NCI-H82 treated with DMSO at 0.1 percent for 48 hours (cell line): ENCODE measurements at regions not wholly inside any gene's neighbourhood (a gene's known extent, or its start where the extent isn't known, plus 50 kb on each side); places are given as distances from the start of the nearest gene placed in this dataset.
"Not testable (repeated sequence)": the region's sequence is repeated elsewhere in the genome, so short reads cannot be mapped to it uniquely, and the experiment has no call there.

Experiments used
- DNase-seq: peaks from one replicate; lab custom pipeline; 2025; ENCODE audit not compliant: unreplicated experiment; lab: John Stamatoyannopoulos, UW

DNA sequence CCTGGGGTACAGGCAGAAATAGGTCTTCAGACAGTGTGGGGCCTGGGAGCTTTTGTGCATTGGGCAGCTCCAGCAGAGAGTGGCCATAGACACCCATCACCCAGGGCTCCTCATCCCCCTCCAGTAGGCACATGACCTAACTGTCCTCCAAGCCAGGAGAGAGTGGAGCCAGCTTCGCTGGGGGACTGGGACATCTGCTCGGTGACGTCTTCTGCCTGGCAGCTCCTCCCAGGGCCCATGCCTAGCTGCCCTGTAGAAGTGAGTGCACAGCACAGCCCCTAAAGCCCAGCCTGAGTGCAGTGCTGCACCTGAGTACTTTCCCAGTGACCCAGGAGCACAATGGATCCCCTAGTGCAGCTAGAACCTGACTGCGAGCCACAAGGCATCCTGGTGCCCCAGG lies 279.7 kb upstream of the SLC7A11 start:
- DNase-seq, result no peak

DNA sequence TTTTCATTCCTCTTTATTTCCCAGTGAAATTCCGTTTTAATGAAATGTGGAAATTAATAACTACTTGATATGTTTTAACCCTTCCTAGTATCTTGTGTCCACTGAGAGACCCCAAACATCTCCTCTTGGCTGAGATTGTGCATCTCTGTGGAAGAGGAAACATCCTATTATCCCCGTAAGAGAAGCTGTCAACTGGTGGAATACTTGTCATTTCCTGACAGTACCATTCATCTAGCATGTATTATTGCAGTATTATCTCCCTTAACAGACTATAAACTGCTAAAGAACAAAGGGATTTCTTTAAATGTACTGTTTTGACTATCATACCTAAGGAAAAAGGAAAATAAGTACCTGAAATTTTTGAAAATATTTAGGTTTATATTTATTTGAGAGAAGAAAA lies 277.3 kb upstream of the SLC7A11 start:
- no peak for DNase-seq

DNA sequence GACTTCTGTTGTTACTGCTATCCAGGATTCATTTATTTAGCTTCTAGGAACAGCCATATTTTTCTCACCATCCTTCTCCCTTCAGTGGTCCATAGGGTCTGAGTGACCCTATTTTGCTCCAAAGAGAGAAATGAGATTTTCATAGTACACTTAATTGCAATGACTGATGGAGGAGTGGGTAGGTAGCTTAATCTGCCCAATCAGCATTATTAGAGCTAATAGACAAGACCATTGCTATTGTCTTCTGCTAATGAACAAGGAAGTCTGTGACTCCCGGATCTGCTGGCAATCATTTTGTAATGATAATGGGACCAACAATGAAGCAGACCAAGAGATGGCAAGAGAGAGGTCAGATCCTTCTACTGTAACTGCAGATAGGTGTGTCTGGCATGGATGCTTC lies 271.4 kb upstream of the SLC7A11 start:
- DNase-seq, result no peak

DNA sequence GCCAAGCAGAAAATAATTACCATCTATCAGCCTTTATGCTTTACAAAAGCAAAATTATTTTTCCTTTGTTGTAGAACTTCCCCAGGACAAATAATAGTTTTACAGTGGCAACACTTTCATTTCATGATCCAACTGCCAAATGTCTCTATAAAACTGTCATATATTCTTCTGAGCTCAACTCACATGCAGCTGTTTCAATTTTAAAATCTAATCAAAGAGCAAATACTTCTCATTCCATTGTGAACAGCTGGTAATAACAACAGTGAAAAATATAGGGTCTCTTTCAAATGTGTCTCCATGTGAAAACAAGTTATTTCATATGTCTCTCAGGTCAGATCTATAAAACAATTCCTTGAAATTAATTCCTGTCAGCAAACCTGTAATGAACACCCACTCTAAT lies 270.6 kb upstream of the SLC7A11 start:
- DNase-seq, result no peak

DNA sequence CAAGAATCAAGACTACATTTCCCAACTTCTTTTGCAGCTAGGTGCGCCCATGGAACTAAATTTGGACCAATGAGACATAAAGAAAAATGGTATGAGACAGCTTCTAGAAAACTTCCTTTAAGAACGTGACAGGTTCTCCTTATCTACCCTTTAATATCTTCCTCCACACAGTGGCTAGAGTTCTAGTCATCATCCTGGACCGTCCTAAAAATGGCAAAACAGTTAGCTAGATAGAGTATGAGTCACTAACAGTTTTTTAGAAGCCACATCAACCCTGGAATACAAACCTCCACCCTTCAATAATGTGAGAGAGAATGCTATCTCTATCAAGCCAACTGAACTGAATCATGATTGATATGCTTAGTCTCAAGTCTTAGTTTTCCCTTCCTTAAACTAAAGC lies 267.9 kb upstream of the SLC7A11 start:
- DNase-seq, result no peak

DNA sequence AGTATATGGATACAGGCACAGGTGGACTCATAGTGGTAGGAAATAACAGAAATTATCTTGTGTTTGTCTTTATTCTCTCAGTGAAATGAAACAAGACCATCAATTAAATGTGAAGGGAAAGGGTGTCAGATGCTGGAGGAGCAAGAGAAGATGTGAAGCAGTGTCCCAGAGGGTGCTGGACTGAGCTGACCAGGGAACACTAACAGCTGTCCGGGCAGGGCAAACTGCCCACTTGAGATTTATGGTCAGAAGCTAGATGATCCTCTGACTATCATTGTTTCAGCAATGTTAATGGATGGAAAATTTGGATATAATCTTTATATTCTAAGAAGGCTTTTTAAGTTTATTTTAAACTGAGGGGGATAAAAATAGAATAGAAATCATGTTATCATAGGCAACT lies 267.2 kb upstream of the SLC7A11 start:
- DNase-seq, result no peak

DNA sequence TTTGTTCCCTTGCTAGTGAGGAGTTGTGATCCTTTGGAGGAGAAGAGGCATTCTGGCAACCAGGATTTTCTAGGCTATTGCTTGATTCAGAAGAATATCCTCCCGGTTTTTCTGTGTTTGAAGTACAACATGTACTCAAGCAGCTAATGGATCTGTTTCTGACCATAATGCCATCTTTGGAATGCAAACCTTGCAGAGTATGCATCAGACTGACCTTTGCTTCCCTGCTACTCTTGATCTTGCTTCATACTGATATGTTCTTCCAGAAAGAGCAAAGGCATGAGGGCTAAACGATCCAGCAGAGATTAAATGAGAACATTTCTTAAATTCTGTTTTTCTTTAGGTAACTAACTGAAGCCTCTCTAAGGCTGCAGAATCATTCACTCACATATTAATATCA lies 265.4 kb upstream of the SLC7A11 start:
- DNase-seq, result no peak

- DNase-seq, result no peak
Measured at GRCh38 chr4:138501614-138502013, 259.5 kb upstream of the SLC7A11 start.

- no peak for DNase-seq
Measured at GRCh38 chr4:138500869-138501268, 258.7 kb upstream of the SLC7A11 start.

DNA sequence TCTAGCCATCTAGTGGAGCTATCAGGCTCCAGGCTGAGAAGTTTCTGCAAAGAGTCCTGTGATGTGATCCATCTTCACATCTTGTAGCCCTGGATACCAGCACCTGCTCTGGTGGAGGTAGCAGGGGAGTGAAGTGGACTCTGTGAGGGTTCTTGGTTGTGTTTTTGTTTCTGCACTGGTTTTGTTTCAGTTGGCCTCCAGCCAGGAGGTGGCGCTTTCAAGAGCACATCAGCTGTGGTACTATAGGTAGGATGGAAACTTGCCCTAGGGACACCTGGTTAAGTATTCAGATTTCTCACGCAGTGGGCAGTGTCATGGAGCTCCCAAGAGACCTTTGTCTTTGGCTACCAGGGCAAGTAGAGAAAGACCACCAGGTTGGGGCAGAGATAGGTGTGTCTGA lies 257.5 kb upstream of the SLC7A11 start:
- DNase-seq, result no peak

GRCh38 chr4:138494931-138495330 lies 252.8 kb upstream of the SLC7A11 start:
- peak; percentile 13 for DNase-seq

- DNase-seq, result peak; percentile 38
Measured at GRCh38 chr4:138494116-138494515, 252.0 kb upstream of the SLC7A11 start.

GRCh38 chr4:138492176-138492575 lies 250.0 kb upstream of the SLC7A11 start:
- DNase-seq, result no peak

GRCh38 chr4:138488533-138488932 lies 246.4 kb upstream of the SLC7A11 start:
- no peak for DNase-seq

DNA sequence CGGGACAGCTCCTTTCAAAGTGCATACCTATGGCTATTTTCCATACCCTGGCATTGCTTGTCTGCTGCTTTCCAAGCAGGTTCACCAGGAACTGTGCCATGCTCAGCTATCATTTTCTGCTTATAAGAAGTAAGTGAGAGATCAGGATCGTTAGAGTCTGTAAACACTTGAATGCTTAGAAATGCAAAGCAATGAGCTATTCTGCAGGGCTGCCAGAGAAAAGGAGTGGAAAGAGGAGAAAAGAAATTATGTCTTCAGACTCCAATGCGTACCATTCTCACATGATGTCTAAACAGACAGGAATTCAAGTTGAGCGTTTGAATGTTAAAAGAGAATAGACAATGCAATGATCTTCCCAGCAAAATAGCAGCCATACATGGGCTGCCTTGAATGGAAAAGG lies 245.5 kb upstream of the SLC7A11 start:
- no peak for DNase-seq

DNA sequence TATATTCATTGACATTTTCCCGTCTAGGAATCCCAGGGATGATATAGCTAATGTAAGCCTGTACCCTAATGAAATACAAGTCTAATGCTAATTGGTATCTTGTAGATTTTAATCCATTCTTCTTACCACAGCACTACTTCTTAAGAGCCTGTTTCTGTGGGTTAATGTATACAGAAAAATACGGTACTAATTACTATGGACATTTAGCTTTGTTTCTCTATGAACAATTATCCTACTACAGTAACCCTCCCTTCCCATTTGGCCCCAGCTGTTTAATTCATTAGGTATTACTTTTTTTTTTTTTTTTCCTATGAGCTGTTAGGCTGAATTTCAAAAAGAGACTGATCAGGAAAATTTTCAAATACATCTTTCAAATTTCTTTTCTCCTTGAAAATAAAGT lies 245.1 kb upstream of the SLC7A11 start:
- no peak for DNase-seq

DNA sequence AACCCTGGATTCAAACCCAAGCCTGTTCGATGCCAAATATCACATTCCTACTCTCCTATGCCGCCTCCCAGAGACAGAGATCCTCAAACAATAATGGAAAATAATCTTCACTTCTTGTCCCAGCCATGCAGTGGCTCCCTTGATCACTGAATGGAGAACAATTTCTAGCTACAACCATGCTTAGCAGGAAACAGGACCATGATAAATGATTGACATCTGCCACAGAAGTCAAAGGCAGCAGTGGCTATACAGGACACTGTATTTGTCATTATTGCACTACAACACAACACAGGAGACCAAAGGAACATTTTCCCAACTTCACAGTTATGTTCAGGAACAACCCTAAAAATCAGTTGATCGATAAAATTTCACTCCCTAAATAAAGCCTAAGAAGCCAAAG lies 243.3 kb upstream of the SLC7A11 start:
- no peak for DNase-seq

DNA sequence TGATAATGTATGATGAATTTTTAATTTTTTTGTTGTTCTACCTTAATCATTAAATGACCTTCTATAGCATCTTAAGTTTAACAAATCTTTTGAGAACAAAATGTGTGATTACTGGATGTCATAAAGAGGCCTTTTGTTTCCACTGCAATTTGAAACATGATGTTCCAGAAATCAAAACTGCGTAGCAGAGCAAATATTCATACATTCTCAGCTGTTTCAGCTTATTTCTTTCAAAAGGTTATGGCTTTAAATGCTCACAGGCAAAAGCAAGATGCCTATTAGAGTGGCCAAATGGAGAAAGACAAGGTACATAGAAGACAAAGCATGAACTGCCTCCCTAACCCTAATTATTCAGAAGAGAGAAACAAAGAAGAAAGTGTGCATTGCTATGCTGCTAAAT lies 233.0 kb upstream of the SLC7A11 start:
- DNase-seq, result no peak

GRCh38 chr4:138473339-138473738 lies 231.2 kb upstream of the SLC7A11 start:
- DNase-seq, result no peak

DNA sequence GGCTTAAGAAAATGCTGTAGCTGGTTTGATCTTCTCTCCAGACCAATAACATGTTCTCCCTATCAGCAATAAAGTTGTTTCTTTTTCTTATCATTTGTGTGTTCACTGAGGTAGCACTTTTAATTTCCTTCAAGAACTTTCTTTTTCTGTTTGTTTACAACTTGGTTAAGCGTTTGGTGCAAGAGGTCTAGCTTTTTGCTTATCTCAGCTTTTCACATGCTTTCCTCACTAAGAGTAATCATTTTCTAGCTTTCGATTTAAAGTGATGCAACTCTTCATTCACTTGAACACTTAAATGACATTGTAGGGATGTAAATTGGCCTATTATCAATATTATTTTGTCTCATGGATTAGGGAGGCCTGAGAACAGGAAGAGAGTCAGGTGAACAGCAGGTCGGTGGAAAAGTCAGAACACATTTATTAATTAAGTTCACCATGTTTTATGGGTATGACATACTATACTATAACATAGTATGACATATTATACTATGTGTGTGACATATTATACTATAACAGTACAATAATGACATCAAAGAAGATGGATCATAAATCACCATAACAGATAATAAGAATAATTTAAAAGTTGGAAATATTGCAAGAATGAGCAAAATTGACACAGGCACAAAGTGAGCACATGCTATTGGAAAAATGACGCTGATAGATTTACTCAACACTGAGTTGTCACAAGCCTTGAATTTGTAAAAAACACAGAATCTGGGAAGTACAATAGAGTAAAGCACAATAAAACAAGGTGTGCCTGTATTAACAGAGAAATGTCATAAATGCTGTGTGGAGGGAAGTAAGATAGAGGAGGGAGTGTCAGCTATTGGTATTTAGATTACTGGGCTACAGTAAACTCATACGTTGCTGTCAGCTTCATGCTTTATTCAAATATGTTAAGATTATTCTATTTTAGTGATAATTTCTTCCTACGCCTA lies 218.6 kb upstream of the SLC7A11 start:
- DNase-seq, result no peak

DNA sequence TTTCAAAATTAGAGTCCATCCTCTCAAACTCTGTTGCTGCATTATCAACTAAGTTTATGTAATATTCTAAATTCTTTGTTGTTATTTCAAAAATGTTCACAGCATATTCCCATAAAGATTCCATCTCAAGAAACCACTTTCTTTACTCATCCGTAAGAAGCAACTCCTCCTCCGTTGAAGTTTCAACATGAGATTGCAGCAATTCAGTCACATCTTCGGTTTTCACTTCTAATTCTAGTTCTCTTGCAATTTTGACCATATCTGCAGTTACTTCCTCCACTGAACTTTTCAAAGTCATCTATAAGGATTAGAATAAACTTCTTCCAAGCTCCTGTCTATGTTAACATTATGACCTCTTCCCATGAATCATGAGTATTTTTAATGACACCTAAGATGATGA lies 216.6 kb upstream of the SLC7A11 start:
- DNase-seq, result no peak

GRCh38 chr4:138456349-138456748 lies 214.2 kb upstream of the SLC7A11 start:
- not testable (repeated sequence) for DNase-seq

DNA sequence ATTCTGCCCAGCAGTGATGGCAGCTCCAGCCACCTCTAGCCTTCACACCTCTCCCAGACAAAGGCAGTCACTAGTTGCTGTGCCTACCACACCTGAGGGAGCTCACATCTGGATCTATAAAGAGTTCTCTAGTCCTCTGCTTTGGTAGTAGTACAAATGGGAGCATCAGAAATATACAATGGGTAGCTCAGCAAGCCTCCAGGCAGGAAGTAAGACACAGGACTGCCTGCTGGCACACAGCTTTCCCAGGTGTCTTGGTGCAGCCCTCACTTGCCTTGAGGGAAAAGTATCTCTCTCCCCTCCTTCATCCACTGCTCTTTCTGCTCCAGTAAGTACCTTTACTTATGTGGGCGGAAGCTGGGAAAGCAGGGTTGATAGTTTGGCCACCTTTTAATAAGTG lies 212.9 kb upstream of the SLC7A11 start:
- no peak for DNase-seq
